GM19324 (cell line): ENCODE measurements at regions not wholly inside any gene's neighbourhood (a gene's known extent, or its start where the extent isn't known, plus 50 kb on each side); places are given as distances from the start of the nearest gene placed in this dataset.
"Not testable (repeated sequence)": the region's sequence is repeated elsewhere in the genome, so short reads cannot be mapped to it uniquely, and the experiment has no call there.

Experiments used
- ATAC-seq: cut with Tn5 transposase; IDR thresholded peaks from one replicate; pipeline ENCODE4 v1.9.1; 2021; ENCODE audit warnings: mild to moderate bottlenecking, moderate library complexity; ENCODE audit not compliant: unreplicated experiment, low FRiP score

- ATAC-seq = no peak
Observed at GRCh38 chr9:103586721-103587120, 507.4 kb upstream of the SMC2 start.

- ATAC-seq = no peak
Observed at GRCh38 chr9:103601287-103601686, 492.8 kb upstream of the SMC2 start.

- not testable (repeated sequence) for ATAC-seq
Observed at GRCh38 chr9:103611950-103612349, 482.2 kb upstream of the SMC2 start.

- ATAC-seq = no peak
Observed at GRCh38 chr9:103615994-103616393, 478.1 kb upstream of the SMC2 start.

GRCh38 chr9:103617046-103617445 lies 477.1 kb upstream of the SMC2 start:
- ATAC-seq = no peak

- no peak for ATAC-seq
Observed at GRCh38 chr9:103625161-103625804, 468.8 kb upstream of the SMC2 start.

- ATAC-seq = no peak
Observed at GRCh38 chr9:103627731-103628130, 466.4 kb upstream of the SMC2 start.

GRCh38 chr9:103649086-103649485 lies 445.0 kb upstream of the SMC2 start:
- no peak for ATAC-seq

GRCh38 chr9:103658156-103658555 lies 436.0 kb upstream of the SMC2 start:
- ATAC-seq = no peak

- ATAC-seq = no peak
Observed at GRCh38 chr9:103660830-103661229, 433.3 kb upstream of the SMC2 start.

GRCh38 chr9:103661663-103662062 lies 432.4 kb upstream of the SMC2 start:
- no peak for ATAC-seq

GRCh38 chr9:103669296-103669695 lies 424.8 kb upstream of the SMC2 start:
- no peak for ATAC-seq

GRCh38 chr9:103674271-103674670 lies 419.8 kb upstream of the SMC2 start:
- no peak for ATAC-seq

GRCh38 chr9:103680581-103680980 lies 413.5 kb upstream of the SMC2 start:
- ATAC-seq = no peak

GRCh38 chr9:103681435-103681834 lies 412.7 kb upstream of the SMC2 start:
- ATAC-seq = no peak

- no peak for ATAC-seq
Observed at GRCh38 chr9:103700195-103700962, 393.7 kb upstream of the SMC2 start.

- ATAC-seq = no peak
Observed at GRCh38 chr9:103702572-103702971, 391.5 kb upstream of the SMC2 start.

- no peak for ATAC-seq
Observed at GRCh38 chr9:103707181-103707580, 386.9 kb upstream of the SMC2 start.

- no peak for ATAC-seq
Observed at GRCh38 chr9:103709366-103709765, 384.7 kb upstream of the SMC2 start.

GRCh38 chr9:103713631-103714030 lies 380.5 kb upstream of the SMC2 start:
- no peak for ATAC-seq

GRCh38 chr9:103714992-103715391 lies 379.1 kb upstream of the SMC2 start:
- ATAC-seq = no peak

GRCh38 chr9:103721056-103721455 lies 373.1 kb upstream of the SMC2 start:
- ATAC-seq = no peak
